ENCODE measurements at regions not wholly inside any gene's neighbourhood (a gene's known extent, or its start where the extent isn't known, plus 50 kb on each side); places are given as distances from the start of the nearest gene placed in this dataset.
"Not testable (repeated sequence)": the region's sequence is repeated elsewhere in the genome, so short reads cannot be mapped to it uniquely, and the experiment has no call there.

GRCh38 chrX:74251006-74251930 is 52.7 kb upstream of the ZCCHC13 start:
- no peak for DNase-seq

- DNase-seq, result no peak
Observed at GRCh38 chrX:74250574-74250973, 53.4 kb upstream of the ZCCHC13 start.

GRCh38 chrX:74249963-74250362 is 54.0 kb upstream of the ZCCHC13 start:
- DNase-seq, result no peak

GRCh38 chrX:74248889-74249288 is 55.1 kb upstream of the ZCCHC13 start:
- no peak for DNase-seq

GRCh38 chrX:74246524-74246923 is 57.5 kb upstream of the ZCCHC13 start:
- DNase-seq, result no peak

GRCh38 chrX:74242484-74243138 is 61.4 kb upstream of the ZCCHC13 start:
- no peak for DNase-seq

- DNase-seq, result no peak
Observed at GRCh38 chrX:74242050-74242449, 61.9 kb upstream of the ZCCHC13 start.

GRCh38 chrX:74238771-74239170 is 65.2 kb upstream of the ZCCHC13 start:
- no peak for DNase-seq

GRCh38 chrX:74234818-74235217 is 69.2 kb upstream of the ZCCHC13 start:
- no peak for DNase-seq

- DNase-seq, result no peak
Observed at GRCh38 chrX:74232859-74233258, 71.1 kb upstream of the ZCCHC13 start.

GRCh38 chrX:74231625-74232024 is 72.4 kb upstream of the ZCCHC13 start:
- no peak for DNase-seq

- no peak for DNase-seq
Observed at GRCh38 chrX:74230094-74230493, 73.9 kb upstream of the ZCCHC13 start.

GRCh38 chrX:74225111-74225510 is 78.9 kb upstream of the ZCCHC13 start:
- DNase-seq, result no peak

- DNase-seq, result no peak
Observed at GRCh38 chrX:74220277-74220676, 83.7 kb upstream of the ZCCHC13 start.

GRCh38 chrX:74218895-74219294 is 85.1 kb upstream of the ZCCHC13 start:
- no peak for DNase-seq

GRCh38 chrX:74216421-74216820 is 87.6 kb upstream of the ZCCHC13 start:
- DNase-seq, result no peak

- DNase-seq, result no peak
Observed at GRCh38 chrX:74211911-74212310, 92.1 kb upstream of the ZCCHC13 start.

- no peak for DNase-seq
Observed at GRCh38 chrX:74207539-74207938, 96.4 kb upstream of the ZCCHC13 start.

- no peak for DNase-seq
Observed at GRCh38 chrX:74195605-74196004, 108.4 kb upstream of the ZCCHC13 start.

GRCh38 chrX:74195120-74195519 is 108.9 kb upstream of the ZCCHC13 start:
- DNase-seq, result no peak

GRCh38 chrX:74187211-74187610 is 116.8 kb upstream of the ZCCHC13 start:
- no peak for DNase-seq

- DNase-seq, result not testable (repeated sequence)
Observed at GRCh38 chrX:74183047-74183446, 120.9 kb upstream of the ZCCHC13 start.

GRCh38 chrX:74181976-74182375 is 122.0 kb upstream of the ZCCHC13 start:
- not testable (repeated sequence) for DNase-seq

GRCh38 chrX:74180716-74181115 is 123.3 kb upstream of the ZCCHC13 start:
- DNase-seq, result no peak

Data from stimulated activated CD8-positive, alpha-beta memory T cell treated with anti-CD3 and anti-CD28 coated beads, Interleukin-4, amount 100 ng/mL, for 48 hours (primary cell).